ENCODE measurements at regions not wholly inside any gene's neighbourhood (a gene's known extent, or its start where the extent isn't known, plus 50 kb on each side); places are given as distances from the start of the nearest gene placed in this dataset.
A peak's percentile ranks its signal among the peaks of the same experiment; 100 is the strongest.

DNA sequence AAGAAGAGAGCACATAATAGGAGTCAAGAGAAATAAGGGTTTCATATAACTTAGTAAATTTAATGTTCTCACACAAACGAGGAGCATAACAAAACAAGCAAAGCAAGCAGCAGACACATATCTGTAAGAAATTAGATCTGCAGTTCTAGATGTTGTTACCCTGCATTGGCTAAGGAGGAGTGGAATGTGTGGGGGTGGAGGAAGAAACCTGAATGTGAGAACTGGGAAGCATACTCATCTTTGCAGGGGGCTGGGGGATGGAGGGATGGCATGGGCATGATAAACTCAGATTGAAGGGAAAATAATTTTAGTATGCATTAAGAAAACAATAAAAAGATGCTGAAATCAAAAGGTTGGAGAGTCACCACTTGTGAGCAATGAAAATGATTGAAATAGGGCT is 255.0 kb downstream of the LIG4 start:
- Histone ChIP-seq H3K4me1 (ENCODE audit: control insufficient read depth, insufficient read depth, low read length) (peaks cover 3% of the 10 kb centered on the region), H3K4me3 (ENCODE audit: low read length) (no peak overlapping the region), H3K36me3 (ENCODE audit: control insufficient read depth, insufficient read depth, low read length) (no peaks in the 10 kb centered on the region), H3K9me3 (ENCODE audit: control insufficient read depth, low read length) (no peaks in the 10 kb centered on the region), H3K27me3 (ENCODE audit: control insufficient read depth, insufficient read depth, low read length, poor library complexity, severe bottlenecking) (no peaks in the 10 kb centered on the region), H3K9ac (ENCODE audit: extremely low read depth, low read length, poor library complexity, severe bottlenecking) (no peak overlapping the region), H3K27ac (ENCODE audit: low read depth, low read length) (no peak overlapping the region)
- 71% methylated on average over 1 of the region's 1 CpG; no CpG with 5 or more reads in 1 of the 2 experiments for WGBS, 2 experiments (ENCODE audit: insufficient coverage in 1 of 2, insufficient read length in 1 of 2)
- peaks cover 2% of the 10 kb centered on the region for H3K9me3 Mint-ChIP-seq
- H3K27ac Mint-ChIP-seq: no peak overlapping the region
- H3K27me3 Mint-ChIP-seq (ENCODE audit: insufficient read depth): no peaks in the 10 kb centered on the region
- H3K4me1 Mint-ChIP-seq: peaks cover 27% of the 10 kb centered on the region
- TF ChIP-seq CTCF (conservative IDR thresholded peaks at IDR 0.05): no peak
- peak; percentile 63 for DNase-seq
- H3K36me3 Mint-ChIP-seq (ENCODE audit: low read depth): no peaks in the 10 kb centered on the region
- no peak overlapping the region for H3K4me3 Mint-ChIP-seq

GRCh38 chr13:107956889-107957288 is 258.4 kb downstream of the LIG4 start:
- no peaks in the 10 kb centered on the region for H3K36me3 ChIP-seq (ENCODE audit: control insufficient read depth, insufficient read depth, low read length)
- H3K36me3 Mint-ChIP-seq (ENCODE audit: low read depth): no peaks in the 10 kb centered on the region
- H3K27ac Mint-ChIP-seq: no peak overlapping the region
- no peak overlapping the region for H3K27ac ChIP-seq (ENCODE audit: low read depth, low read length)
- no peak overlapping the region for H3K4me3 ChIP-seq (ENCODE audit: low read length)
- H3K9ac ChIP-seq (ENCODE audit: extremely low read depth, low read length, poor library complexity, severe bottlenecking): no peak overlapping the region
- peaks cover 3% of the 10 kb centered on the region for H3K4me1 ChIP-seq (ENCODE audit: control insufficient read depth, insufficient read depth, low read length)
- no peaks in the 10 kb centered on the region for H3K27me3 ChIP-seq (ENCODE audit: control insufficient read depth, insufficient read depth, low read length, poor library complexity, severe bottlenecking)
- WGBS, 2 experiments (ENCODE audit: insufficient coverage in 1 of 2, insufficient read length in 1 of 2): 86 to 90% methylated on average over 1 to 3 of the region's 3 CpGs
- no peaks in the 10 kb centered on the region for H3K9me3 ChIP-seq (ENCODE audit: control insufficient read depth, low read length)
- H3K4me1 Mint-ChIP-seq: peaks cover 21% of the 10 kb centered on the region
- H3K9me3 Mint-ChIP-seq: no peaks in the 10 kb centered on the region
- no peak for TF ChIP-seq CTCF (conservative IDR thresholded peaks at IDR 0.05)
- no peak for DNase-seq
- no peak overlapping the region for H3K4me3 Mint-ChIP-seq
- no peaks in the 10 kb centered on the region for H3K27me3 Mint-ChIP-seq (ENCODE audit: insufficient read depth)

DNA sequence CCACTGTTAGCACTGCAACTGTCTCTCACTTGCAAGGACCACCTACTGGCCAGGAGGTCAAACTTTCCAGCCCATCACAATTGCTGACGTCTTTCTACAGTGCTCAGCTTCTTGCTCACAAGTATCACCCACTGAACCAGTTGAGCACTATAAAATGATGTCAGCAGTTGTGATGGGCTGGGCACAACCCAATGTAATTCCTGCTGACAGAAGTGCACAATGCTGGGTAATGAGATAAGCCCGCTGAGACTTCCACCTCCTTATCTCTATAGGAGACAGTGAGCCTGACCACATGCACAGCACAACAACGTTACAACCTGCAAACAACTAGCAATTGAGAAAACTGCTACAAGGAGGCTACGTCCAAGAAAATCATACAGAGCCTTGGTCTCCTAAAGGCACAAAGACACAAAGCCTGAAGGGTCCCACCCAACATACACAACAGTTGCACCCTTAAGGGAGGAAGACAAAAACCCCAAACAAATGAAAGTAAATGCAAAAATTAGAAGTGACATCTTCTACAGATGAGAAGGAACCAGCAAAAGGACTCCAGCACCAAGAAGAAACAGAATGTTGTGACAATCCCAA is 273.2 kb downstream of the LIG4 start:
- H3K27ac Mint-ChIP-seq: no peak overlapping the region
- WGBS, 2 experiments (ENCODE audit: insufficient coverage in 1 of 2, insufficient read length in 1 of 2): 86% methylated on average over 4 of the region's 4 CpGs; no CpG with 5 or more reads in 1 of the 2 experiments
- no peaks in the 10 kb centered on the region for H3K36me3 ChIP-seq (ENCODE audit: control insufficient read depth, insufficient read depth, low read length)
- peaks cover 6% of the 10 kb centered on the region for H3K4me1 Mint-ChIP-seq
- peak; percentile 33 for TF ChIP-seq CTCF (conservative IDR thresholded peaks at IDR 0.05)
- no peaks in the 10 kb centered on the region for H3K9me3 ChIP-seq (ENCODE audit: control insufficient read depth, low read length)
- peaks cover 3% of the 10 kb centered on the region for H3K27me3 Mint-ChIP-seq (ENCODE audit: insufficient read depth)
- H3K4me3 ChIP-seq (ENCODE audit: low read length): no peak overlapping the region
- DNase-seq: no peak
- H3K4me1 ChIP-seq (ENCODE audit: control insufficient read depth, insufficient read depth, low read length): no peaks in the 10 kb centered on the region
- no peak overlapping the region for H3K27ac ChIP-seq (ENCODE audit: low read depth, low read length)
- H3K36me3 Mint-ChIP-seq (ENCODE audit: low read depth): no peaks in the 10 kb centered on the region
- no peaks in the 10 kb centered on the region for H3K27me3 ChIP-seq (ENCODE audit: control insufficient read depth, insufficient read depth, low read length, poor library complexity, severe bottlenecking)
- no peak overlapping the region for H3K4me3 Mint-ChIP-seq
- no peak overlapping the region for H3K9ac ChIP-seq (ENCODE audit: extremely low read depth, low read length, poor library complexity, severe bottlenecking)
- H3K9me3 Mint-ChIP-seq: no peaks in the 10 kb centered on the region
